ENCODE measurements at regions not wholly inside any gene's neighbourhood (a gene's known extent, or its start where the extent isn't known, plus 50 kb on each side); places are given as distances from the start of the nearest gene placed in this dataset.

DNA sequence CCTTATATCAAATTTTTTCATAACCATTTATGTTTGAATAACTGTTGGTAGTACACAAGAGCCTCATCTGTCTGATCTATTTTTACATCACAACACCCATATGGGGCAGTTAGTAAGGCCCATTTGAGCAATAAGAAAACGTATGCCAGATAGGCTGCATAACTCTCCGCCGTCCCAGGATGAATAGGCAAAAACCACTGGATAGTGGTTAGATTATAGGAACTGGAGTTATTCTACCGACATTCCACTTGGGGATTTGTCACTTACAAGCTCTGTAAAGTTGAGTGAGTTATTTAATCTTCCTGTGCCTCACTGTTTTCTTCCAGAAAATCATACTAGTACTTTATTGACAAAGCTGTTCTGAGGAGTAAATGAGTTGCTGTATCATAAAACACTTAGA, 881.9 kb downstream of the QKI start:
- CTCF ChIA-PET: no interaction called here
- Mint-ChIP-seq H3K9me3 (ENCODE audit: unreplicated experiment) (no peaks in the 10 kb centered on the region), H3K27ac (ENCODE audit: low read depth, unreplicated experiment) (no peak overlapping the region), H3K27me3 (ENCODE audit: insufficient read depth, unreplicated experiment) (no peaks in the 10 kb centered on the region), H3K36me3 (ENCODE audit: insufficient read depth, unreplicated experiment) (no peaks in the 10 kb centered on the region), H3K4me1 (ENCODE audit: insufficient read depth, unreplicated experiment) (no peaks in the 10 kb centered on the region), H3K4me3 (ENCODE audit: unreplicated experiment) (no peak overlapping the region)
- intact Hi-C loops (cut with micrococcal nuclease): no loop called here
- no peak for DNase-seq (ENCODE audit: unreplicated experiment)
- TF ChIP-seq CTCF (IDR thresholded peaks at IDR 0.05; ENCODE audit: unreplicated experiment): no peak
- POLR2A ChIA-PET: interaction anchor here (0.7 to 1.0 kb wide), 2 partner anchors 11 to 193 kb away, joined by 3 read pairs; no protein-coding TSS in a partner anchor
- no TSS peak for BruUV-seq (replicated peaks)

GRCh38 chr6:164294047-164294784, 879.7 kb downstream of the QKI start:
- Mint-ChIP-seq H3K4me3 (ENCODE audit: unreplicated experiment) (no peak overlapping the region), H3K27ac (ENCODE audit: low read depth, unreplicated experiment) (no peak overlapping the region), H3K4me1 (ENCODE audit: insufficient read depth, unreplicated experiment) (no peaks in the 10 kb centered on the region), H3K36me3 (ENCODE audit: insufficient read depth, unreplicated experiment) (no peaks in the 10 kb centered on the region), H3K27me3 (ENCODE audit: insufficient read depth, unreplicated experiment) (no peaks in the 10 kb centered on the region), H3K9me3 (ENCODE audit: unreplicated experiment) (no peaks in the 10 kb centered on the region)
- intact Hi-C loops (cut with micrococcal nuclease): no loop called here
- no peak for TF ChIP-seq CTCF (IDR thresholded peaks at IDR 0.05; ENCODE audit: unreplicated experiment)
- ChIA-PET CTCF (no interaction called here), POLR2A (no interaction called here)
- no peak for DNase-seq (ENCODE audit: unreplicated experiment)
- BruUV-seq (replicated peaks): no TSS peak

- Mint-ChIP-seq H3K4me1 (ENCODE audit: insufficient read depth, unreplicated experiment) (no peaks in the 10 kb centered on the region), H3K4me3 (ENCODE audit: unreplicated experiment) (no peak overlapping the region), H3K36me3 (ENCODE audit: insufficient read depth, unreplicated experiment) (no peaks in the 10 kb centered on the region), H3K27me3 (ENCODE audit: insufficient read depth, unreplicated experiment) (no peaks in the 10 kb centered on the region), H3K9me3 (ENCODE audit: unreplicated experiment) (no peaks in the 10 kb centered on the region), H3K27ac (ENCODE audit: low read depth, unreplicated experiment) (no peak overlapping the region)
- POLR2A ChIA-PET: no interaction called here
- BruUV-seq (replicated peaks): no TSS peak
- no peak for TF ChIP-seq CTCF (IDR thresholded peaks at IDR 0.05; ENCODE audit: unreplicated experiment)
- intact Hi-C loops (cut with micrococcal nuclease): no loop called here
- CTCF ChIA-PET: no interaction called here
- DNase-seq (ENCODE audit: unreplicated experiment): no peak
Observed at GRCh38 chr6:164291224-164291623, 876.7 kb downstream of the QKI start.

- BruUV-seq (replicated peaks): no TSS peak
- DNase-seq (ENCODE audit: unreplicated experiment): no peak
- POLR2A ChIA-PET: no interaction called here
- no peak overlapping the region for H3K27ac Mint-ChIP-seq (ENCODE audit: low read depth, unreplicated experiment)
- intact Hi-C loops (cut with micrococcal nuclease): no loop called here
- H3K36me3 Mint-ChIP-seq (ENCODE audit: insufficient read depth, unreplicated experiment): no peaks in the 10 kb centered on the region
- no peaks in the 10 kb centered on the region for H3K9me3 Mint-ChIP-seq (ENCODE audit: unreplicated experiment)
- no peak overlapping the region for H3K4me3 Mint-ChIP-seq (ENCODE audit: unreplicated experiment)
- H3K4me1 Mint-ChIP-seq (ENCODE audit: insufficient read depth, unreplicated experiment): no peaks in the 10 kb centered on the region
- TF ChIP-seq CTCF (IDR thresholded peaks at IDR 0.05; ENCODE audit: unreplicated experiment): no peak
- H3K27me3 Mint-ChIP-seq (ENCODE audit: insufficient read depth, unreplicated experiment): no peaks in the 10 kb centered on the region
- CTCF ChIA-PET: no interaction called here
Observed at GRCh38 chr6:164290101-164290500, 875.6 kb downstream of the QKI start.
